B cell (primary cell): ENCODE measurements at regions not wholly inside any gene's neighbourhood (a gene's known extent, or its start where the extent isn't known, plus 50 kb on each side); places are given as distances from the start of the nearest gene placed in this dataset.

Experiments used
- EZH2 ChIP-seq: IDR thresholded peaks from 2 replicates; pipeline ENCODE4 v1.6.1; 2012; ENCODE audit warnings: borderline replicate concordance, low read depth, mild to moderate bottlenecking, moderate library complexity, low read length; ENCODE audit not compliant: insufficient read depth, poor library complexity, severe bottlenecking
- TF ChIP-seq, protein P1 (sequence below): fragments of 200-600 bp; IDR thresholded peaks from one replicate; pipeline ENCODE4 v1.8.0; 2022; ENCODE audit warnings: antibody characterized with exemption, mild to moderate bottlenecking

DNA sequence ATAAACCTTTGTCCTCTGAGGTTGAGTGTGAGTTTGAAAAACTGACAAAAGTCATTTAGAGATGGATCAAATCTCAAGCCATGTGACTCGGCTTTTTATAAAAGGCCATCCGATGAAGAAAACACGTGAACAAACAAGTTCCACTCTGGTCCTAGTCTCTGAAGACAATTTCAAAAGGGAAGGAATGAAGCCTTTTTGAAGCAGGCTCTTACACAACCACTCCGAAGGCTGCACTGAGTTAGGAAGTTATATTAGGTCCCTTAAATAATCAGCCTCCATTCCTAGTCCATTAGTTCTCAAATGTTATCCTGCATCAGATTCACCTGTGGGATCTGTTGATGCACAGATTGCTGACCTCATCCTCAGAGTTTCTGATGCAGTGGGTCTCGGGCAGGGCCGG lies 166.6 kb upstream of the HMHB1 start:
- TF ChIP-seq, protein P1, sequence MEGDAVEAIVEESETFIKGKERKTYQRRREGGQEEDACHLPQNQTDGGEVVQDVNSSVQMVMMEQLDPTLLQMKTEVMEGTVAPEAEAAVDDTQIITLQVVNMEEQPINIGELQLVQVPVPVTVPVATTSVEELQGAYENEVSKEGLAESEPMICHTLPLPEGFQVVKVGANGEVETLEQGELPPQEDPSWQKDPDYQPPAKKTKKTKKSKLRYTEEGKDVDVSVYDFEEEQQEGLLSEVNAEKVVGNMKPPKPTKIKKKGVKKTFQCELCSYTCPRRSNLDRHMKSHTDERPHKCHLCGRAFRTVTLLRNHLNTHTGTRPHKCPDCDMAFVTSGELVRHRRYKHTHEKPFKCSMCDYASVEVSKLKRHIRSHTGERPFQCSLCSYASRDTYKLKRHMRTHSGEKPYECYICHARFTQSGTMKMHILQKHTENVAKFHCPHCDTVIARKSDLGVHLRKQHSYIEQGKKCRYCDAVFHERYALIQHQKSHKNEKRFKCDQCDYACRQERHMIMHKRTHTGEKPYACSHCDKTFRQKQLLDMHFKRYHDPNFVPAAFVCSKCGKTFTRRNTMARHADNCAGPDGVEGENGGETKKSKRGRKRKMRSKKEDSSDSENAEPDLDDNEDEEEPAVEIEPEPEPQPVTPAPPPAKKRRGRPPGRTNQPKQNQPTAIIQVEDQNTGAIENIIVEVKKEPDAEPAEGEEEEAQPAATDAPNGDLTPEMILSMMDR = no peak
- TF ChIP-seq EZH2 = no peak
